ENCODE measurements at regions not wholly inside any gene's neighbourhood (a gene's known extent, or its start where the extent isn't known, plus 50 kb on each side); places are given as distances from the start of the nearest gene placed in this dataset.

DNA sequence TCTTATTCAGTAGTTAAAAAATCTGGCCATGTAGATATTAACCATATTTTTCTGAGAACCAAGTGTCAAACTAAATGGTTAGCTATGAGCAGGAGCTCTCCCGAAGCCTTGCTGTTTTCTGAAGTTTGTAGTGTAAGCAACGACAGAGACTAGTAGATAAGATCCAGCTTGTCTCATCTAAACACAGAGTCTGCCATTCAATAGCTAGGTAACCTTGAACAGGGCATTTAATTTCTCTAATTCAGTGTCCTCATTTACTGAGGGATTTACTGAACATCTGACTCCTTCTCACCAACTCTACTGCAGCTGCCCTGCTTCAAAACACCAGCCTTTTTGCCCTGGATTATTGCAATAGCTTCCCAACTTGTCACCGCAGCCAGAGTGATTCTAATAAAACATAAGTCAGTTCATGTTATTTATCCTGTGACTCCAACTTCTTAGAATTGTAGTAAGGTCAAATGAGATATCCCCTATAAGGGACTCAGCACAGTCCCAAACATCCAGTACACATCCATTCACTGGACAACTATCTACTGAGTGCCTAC is 337.0 kb downstream of the PLK2 start:
- TF ChIP-seq, protein P1, sequence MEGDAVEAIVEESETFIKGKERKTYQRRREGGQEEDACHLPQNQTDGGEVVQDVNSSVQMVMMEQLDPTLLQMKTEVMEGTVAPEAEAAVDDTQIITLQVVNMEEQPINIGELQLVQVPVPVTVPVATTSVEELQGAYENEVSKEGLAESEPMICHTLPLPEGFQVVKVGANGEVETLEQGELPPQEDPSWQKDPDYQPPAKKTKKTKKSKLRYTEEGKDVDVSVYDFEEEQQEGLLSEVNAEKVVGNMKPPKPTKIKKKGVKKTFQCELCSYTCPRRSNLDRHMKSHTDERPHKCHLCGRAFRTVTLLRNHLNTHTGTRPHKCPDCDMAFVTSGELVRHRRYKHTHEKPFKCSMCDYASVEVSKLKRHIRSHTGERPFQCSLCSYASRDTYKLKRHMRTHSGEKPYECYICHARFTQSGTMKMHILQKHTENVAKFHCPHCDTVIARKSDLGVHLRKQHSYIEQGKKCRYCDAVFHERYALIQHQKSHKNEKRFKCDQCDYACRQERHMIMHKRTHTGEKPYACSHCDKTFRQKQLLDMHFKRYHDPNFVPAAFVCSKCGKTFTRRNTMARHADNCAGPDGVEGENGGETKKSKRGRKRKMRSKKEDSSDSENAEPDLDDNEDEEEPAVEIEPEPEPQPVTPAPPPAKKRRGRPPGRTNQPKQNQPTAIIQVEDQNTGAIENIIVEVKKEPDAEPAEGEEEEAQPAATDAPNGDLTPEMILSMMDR (IDR thresholded peaks at IDR 0.05; ENCODE audit: low read depth, low read length, poor library complexity, severe bottlenecking), result no peak
- TF ChIP-seq EZH2phosphoT487 (IDR thresholded peaks at IDR 0.05; ENCODE audit: borderline replicate concordance, low read length), result no peak

All from DOHH2 (cell line).